ENCODE measurements at regions not wholly inside any gene's neighbourhood (a gene's known extent, or its start where the extent isn't known, plus 50 kb on each side); places are given as distances from the start of the nearest gene placed in this dataset.
A peak's percentile ranks its signal among the peaks of the same experiment; 100 is the strongest.

DNA sequence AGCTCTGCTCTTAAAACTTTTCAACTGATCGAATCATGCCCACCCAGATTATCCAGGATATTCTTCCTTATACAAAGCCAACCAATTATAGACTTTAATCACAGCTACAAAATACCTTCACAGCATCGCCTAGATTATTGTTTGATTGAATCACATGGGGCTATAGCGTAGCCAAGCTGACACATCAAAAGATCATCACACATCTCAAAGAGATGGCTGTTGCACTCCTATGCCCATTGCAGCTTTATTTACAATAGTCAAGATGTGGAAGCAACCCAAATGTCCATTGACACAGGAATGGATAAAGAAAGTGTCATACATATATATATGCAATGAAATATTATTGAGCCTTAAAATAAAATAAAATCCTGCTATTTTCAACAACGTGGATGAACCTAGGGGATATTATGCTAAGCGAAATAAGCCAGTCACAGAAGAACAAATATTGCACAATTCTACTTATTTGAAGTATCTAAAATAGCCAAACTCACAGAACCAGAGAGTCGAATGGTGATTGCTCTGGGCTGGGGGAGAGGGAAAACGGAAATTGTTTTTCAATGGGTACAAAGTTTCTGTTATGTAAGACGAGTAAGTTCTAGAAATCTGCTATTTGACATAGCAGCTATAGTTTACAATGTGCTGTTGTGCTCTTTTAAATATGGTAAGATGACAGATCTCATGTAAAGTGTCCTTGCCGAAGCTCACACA is 60.9 kb upstream of the ERCC4 start:
- no peak for ATAC-seq (ENCODE audit: low read depth)
- H3K9me1 ChIP-seq (ENCODE audit: insufficient read depth, low read length), result no peaks in the 10 kb centered on the region
- intact Hi-C loops (cut with micrococcal nuclease) (no loop called here), dilution Hi-C loops (cut with HindIII; ENCODE audit: low sequenced_read_pairs, unreplicated experiment) (no loop called here), in situ Hi-C loops (cut with MboI; ENCODE audit: low sequenced_read_pairs) (no loop called here)
- no peaks in the 10 kb centered on the region for H3K4me1 ChIP-seq (ENCODE audit: control insufficient read depth, insufficient read depth, low read length)
- ChIA-PET POLR2A (ENCODE audit: unreplicated experiment) (no interaction called here), CTCF (no interaction called here)
- H3K4me3 ChIP-seq (ENCODE audit: insufficient read depth, low read depth, low read length), result no peak overlapping the region
- no peaks in the 10 kb centered on the region for H3K27me3 ChIP-seq (ENCODE audit: control insufficient read depth, insufficient read depth, low read length)
- no peak overlapping the region for H4K91ac ChIP-seq (ENCODE audit: insufficient read depth, low read depth, low read length)
- DNase-seq, result no peak
- no peak overlapping the region for H2AFZ ChIP-seq (replicated peaks; ENCODE audit: low read length, poor library complexity)
- no peak overlapping the region for H3K18ac ChIP-seq (ENCODE audit: low read depth, low read length)
- H3K56ac ChIP-seq (ENCODE audit: extremely low read depth, insufficient read depth, low read length), result no peak overlapping the region
- no peak overlapping the region for H3K23ac ChIP-seq (ENCODE audit: low read depth, low read length)
- H3K14ac ChIP-seq (replicated peaks; ENCODE audit: low read depth, low read length), result no peak overlapping the region
- no CpG with 5 or more reads among the region's 9 CpGs for WGBS, 2 experiments (ENCODE audit: extremely low coverage in 2 of 2, insufficient read length in 1 of 2)
- H4K5ac ChIP-seq (ENCODE audit: low read depth, low read length), result no peak overlapping the region
- TF ChIP-seq FOS (IDR thresholded peaks at IDR 0.05; ENCODE audit: low read depth, low read length), result no peak
- no peak for TF ChIP-seq NFE2L2 (IDR thresholded peaks at IDR 0.05; ENCODE audit: low read depth, low read length)
- TF ChIP-seq CEBPB (IDR thresholded peaks at IDR 0.05; ENCODE audit: low read depth, low read length), result peak; percentile 46; the same call in 1 of the 2 replicates
- TF ChIP-seq RFX5 (IDR thresholded peaks at IDR 0.05; ENCODE audit: low read depth, low read length), result no peak
- TF ChIP-seq, protein P1, sequence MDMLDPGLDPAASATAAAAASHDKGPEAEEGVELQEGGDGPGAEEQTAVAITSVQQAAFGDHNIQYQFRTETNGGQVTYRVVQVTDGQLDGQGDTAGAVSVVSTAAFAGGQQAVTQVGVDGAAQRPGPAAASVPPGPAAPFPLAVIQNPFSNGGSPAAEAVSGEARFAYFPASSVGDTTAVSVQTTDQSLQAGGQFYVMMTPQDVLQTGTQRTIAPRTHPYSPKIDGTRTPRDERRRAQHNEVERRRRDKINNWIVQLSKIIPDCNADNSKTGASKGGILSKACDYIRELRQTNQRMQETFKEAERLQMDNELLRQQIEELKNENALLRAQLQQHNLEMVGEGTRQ (IDR thresholded peaks at IDR 0.05; ENCODE audit: low read depth, low read length), result no peak
- TF ChIP-seq MAFK (IDR thresholded peaks at IDR 0.05; ENCODE audit: low read depth, low read length), result no peak
- no peak for TF ChIP-seq POLR2A (IDR thresholded peaks at IDR 0.05; ENCODE audit: low read depth, low read length)
- TF ChIP-seq BHLHE40 (IDR thresholded peaks at IDR 0.05; ENCODE audit: low read depth, low read length), result no peak
- H2BK120ac ChIP-seq (ENCODE audit: low read depth, low read length), result no peak overlapping the region
- H4K8ac ChIP-seq (ENCODE audit: low read depth in 2 of 2, low read length in 2 of 2), result no peak overlapping the region
- no TSS peak for BruUV-seq (replicated peaks)
- H3K79me1 ChIP-seq (ENCODE audit: low read depth in 1 of 2, low read length in 2 of 2), result no peaks in the 10 kb centered on the region
- no peak overlapping the region for H3K27ac ChIP-seq (ENCODE audit: insufficient read depth, low read length)
- H4K20me1 ChIP-seq (ENCODE audit: insufficient read depth, low read length), result no peaks in the 10 kb centered on the region
- H2AK9ac ChIP-seq (replicated peaks; ENCODE audit: low read depth, low read length, poor library complexity), result no peak overlapping the region
- no peak overlapping the region for H3K4ac ChIP-seq (ENCODE audit: low read depth, low read length)
- H3K36me3 ChIP-seq (ENCODE audit: control insufficient read depth, insufficient read depth, low read length), result no peaks in the 10 kb centered on the region
- H3K9me3 ChIP-seq (ENCODE audit: control insufficient read depth, insufficient read depth, low read length), result no peaks in the 10 kb centered on the region
- no peak overlapping the region for H2BK20ac ChIP-seq (ENCODE audit: low read depth, low read length)
- H3K4me2 ChIP-seq (ENCODE audit: low read depth, low read length), result no peak overlapping the region
- H2BK15ac ChIP-seq (ENCODE audit: low read depth, low read length), result no peak overlapping the region
- H2BK5ac ChIP-seq (ENCODE audit: low read depth, low read length, poor library complexity, severe bottlenecking), result no peak overlapping the region
- H3K9ac ChIP-seq (ENCODE audit: low read depth, low read length), result no peak overlapping the region
- H2AK5ac ChIP-seq (ENCODE audit: low read depth, low read length), result no peak overlapping the region

All from IMR-90 (cell line).